ENCODE measurements at regions not wholly inside any gene's neighbourhood (a gene's known extent, or its start where the extent isn't known, plus 50 kb on each side); places are given as distances from the start of the nearest gene placed in this dataset.

GRCh38 chr7:85995101-85995500 is 648.6 kb upstream of the GRM3 start:
- H3K27me3 ChIP-seq, result no peaks in the 10 kb centered on the region
- DNase-seq (no peak), ATAC-seq (no peak)
- no peaks in the 10 kb centered on the region for H3K9me3 ChIP-seq
- intact Hi-C loops (cut with DNase I; ENCODE audit: low total_unique reads), result no loop called here
- H3K4me3 ChIP-seq, result no peak overlapping the region
- TF ChIP-seq POLR2A (IDR thresholded peaks at IDR 0.05) (no peak), CTCF (IDR thresholded peaks at IDR 0.05 in 4 of 5, conservative IDR thresholded peaks at IDR 0.05 in 1 of 5) (no peak)
- H3K27ac ChIP-seq, result no peak overlapping the region
- H3K36me3 ChIP-seq, result no peaks in the 10 kb centered on the region
- in situ Hi-C loops (cut with MboI; ENCODE audit: low sequenced_read_pairs in 4 of 4), result no loop called here
- no peaks in the 10 kb centered on the region for H3K4me1 ChIP-seq

GRCh38 chr7:85980740-85981139 is 663.0 kb upstream of the GRM3 start:
- Histone ChIP-seq H3K27ac (no peak overlapping the region), H3K4me1 (no peaks in the 10 kb centered on the region), H3K9me3 (no peaks in the 10 kb centered on the region), H3K4me3 (no peak overlapping the region), H3K27me3 (no peaks in the 10 kb centered on the region), H3K36me3 (no peaks in the 10 kb centered on the region)
- intact Hi-C loops (cut with DNase I; ENCODE audit: low total_unique reads), result no loop called here
- TF ChIP-seq CTCF (IDR thresholded peaks at IDR 0.05 in 4 of 5, conservative IDR thresholded peaks at IDR 0.05 in 1 of 5), result no peak
- TF ChIP-seq POLR2A (IDR thresholded peaks at IDR 0.05), result no peak
- DNase-seq (no peak), ATAC-seq (no peak)
- in situ Hi-C loops (cut with MboI; ENCODE audit: low sequenced_read_pairs in 4 of 4), result no loop called here

- Histone ChIP-seq H3K4me3 (no peak overlapping the region), H3K27me3 (no peaks in the 10 kb centered on the region), H3K9me3 (no peaks in the 10 kb centered on the region), H3K4me1 (no peaks in the 10 kb centered on the region), H3K36me3 (no peaks in the 10 kb centered on the region), H3K27ac (no peak overlapping the region)
- DNase-seq (no peak), ATAC-seq (no peak)
- in situ Hi-C loops (cut with MboI; ENCODE audit: low sequenced_read_pairs in 4 of 4) (no loop called here), intact Hi-C loops (cut with DNase I; ENCODE audit: low total_unique reads) (no loop called here)
- TF ChIP-seq CTCF (IDR thresholded peaks at IDR 0.05 in 4 of 5, conservative IDR thresholded peaks at IDR 0.05 in 1 of 5), result no peak
- TF ChIP-seq POLR2A (IDR thresholded peaks at IDR 0.05), result no peak
Measured at GRCh38 chr7:85974176-85974575, 669.5 kb upstream of the GRM3 start.

- Histone ChIP-seq H3K36me3 (no peaks in the 10 kb centered on the region), H3K27me3 (no peaks in the 10 kb centered on the region), H3K4me3 (no peak overlapping the region), H3K9me3 (no peaks in the 10 kb centered on the region), H3K4me1 (no peaks in the 10 kb centered on the region), H3K27ac (no peak overlapping the region)
- DNase-seq (no peak), ATAC-seq (no peak)
- intact Hi-C loops (cut with DNase I; ENCODE audit: low total_unique reads) (no loop called here), in situ Hi-C loops (cut with MboI; ENCODE audit: low sequenced_read_pairs in 4 of 4) (no loop called here)
- no peak for TF ChIP-seq POLR2A (IDR thresholded peaks at IDR 0.05)
- no peak for TF ChIP-seq CTCF (IDR thresholded peaks at IDR 0.05 in 4 of 5, conservative IDR thresholded peaks at IDR 0.05 in 1 of 5)
Measured at GRCh38 chr7:85972504-85973141, 671.1 kb upstream of the GRM3 start.

- no peak overlapping the region for H3K4me3 ChIP-seq
- ATAC-seq (no peak), DNase-seq (no peak)
- H3K27me3 ChIP-seq, result no peaks in the 10 kb centered on the region
- no peak overlapping the region for H3K27ac ChIP-seq
- in situ Hi-C loops (cut with MboI; ENCODE audit: low sequenced_read_pairs in 4 of 4) (no loop called here), intact Hi-C loops (cut with DNase I; ENCODE audit: low total_unique reads) (no loop called here)
- H3K9me3 ChIP-seq, result no peaks in the 10 kb centered on the region
- no peaks in the 10 kb centered on the region for H3K36me3 ChIP-seq
- no peaks in the 10 kb centered on the region for H3K4me1 ChIP-seq
- TF ChIP-seq POLR2A (IDR thresholded peaks at IDR 0.05), result no peak
- no peak for TF ChIP-seq CTCF (IDR thresholded peaks at IDR 0.05 in 4 of 5, conservative IDR thresholded peaks at IDR 0.05 in 1 of 5)
Measured at GRCh38 chr7:85954961-85955360, 688.7 kb upstream of the GRM3 start.
